ENCODE measurements at regions not wholly inside any gene's neighbourhood (a gene's known extent, or its start where the extent isn't known, plus 50 kb on each side); places are given as distances from the start of the nearest gene placed in this dataset.
"Not testable (repeated sequence)": the region's sequence is repeated elsewhere in the genome, so short reads cannot be mapped to it uniquely, and the experiment has no call there.

- Histone ChIP-seq H3K4me3 (ENCODE audit: low read depth, low read length, poor library complexity, severe bottlenecking) (no peak overlapping the region), H3K79me2 (ENCODE audit: insufficient read depth, low read length) (no peaks in the 10 kb centered on the region), H3K4me2 (ENCODE audit: low read length) (no peak overlapping the region), H3F3A (ENCODE audit: insufficient read depth, low read length) (no peaks in the 10 kb centered on the region), H3K27ac (ENCODE audit: low read depth, low read length, poor library complexity, severe bottlenecking) (no peak overlapping the region), H3K4me1 (ENCODE audit: insufficient read depth, low read length, severe bottlenecking) (no peaks in the 10 kb centered on the region), H3K9me2 (ENCODE audit: low read depth, low read length) (no peaks in the 10 kb centered on the region), H3K9ac (ENCODE audit: low read length) (no peak overlapping the region), H4K20me1 (ENCODE audit: insufficient read depth, low read length) (no peaks in the 10 kb centered on the region), H3K27me3 (ENCODE audit: insufficient read depth, low read length) (no peaks in the 10 kb centered on the region), H2AFZ (ENCODE audit: low read length) (no peak overlapping the region), H3K9me3 (ENCODE audit: low read length) (no peaks in the 10 kb centered on the region), H3K36me3 (ENCODE audit: insufficient read depth, low read length) (no peaks in the 10 kb centered on the region)
- TF ChIP-seq CTCF (IDR thresholded peaks at IDR 0.05; ENCODE audit: low read length) (no peak), EZH2 (IDR thresholded peaks at IDR 0.05; ENCODE audit: borderline replicate concordance, low read length) (no peak)
These were observed 1421.7 kb downstream of the GRIK2 start for GRCh38 chr6:102815207-102815606.

- Histone ChIP-seq H3F3A (ENCODE audit: insufficient read depth, low read length) (no peaks in the 10 kb centered on the region), H3K9me2 (ENCODE audit: low read depth, low read length) (no peaks in the 10 kb centered on the region), H4K20me1 (ENCODE audit: insufficient read depth, low read length) (no peaks in the 10 kb centered on the region), H3K79me2 (ENCODE audit: insufficient read depth, low read length) (no peaks in the 10 kb centered on the region), H2AFZ (ENCODE audit: low read length) (no peak overlapping the region), H3K4me1 (ENCODE audit: insufficient read depth, low read length, severe bottlenecking) (no peaks in the 10 kb centered on the region), H3K4me2 (ENCODE audit: low read length) (no peak overlapping the region), H3K27me3 (ENCODE audit: insufficient read depth, low read length) (no peaks in the 10 kb centered on the region), H3K4me3 (ENCODE audit: low read depth, low read length, poor library complexity, severe bottlenecking) (no peak overlapping the region), H3K27ac (ENCODE audit: low read depth, low read length, poor library complexity, severe bottlenecking) (no peak overlapping the region), H3K9ac (ENCODE audit: low read length) (no peak overlapping the region), H3K9me3 (ENCODE audit: low read length) (no peaks in the 10 kb centered on the region), H3K36me3 (ENCODE audit: insufficient read depth, low read length) (no peaks in the 10 kb centered on the region)
- TF ChIP-seq EZH2 (IDR thresholded peaks at IDR 0.05; ENCODE audit: borderline replicate concordance, low read length) (no peak), CTCF (IDR thresholded peaks at IDR 0.05; ENCODE audit: low read length) (no peak)
These were observed 1420.2 kb downstream of the GRIK2 start for GRCh38 chr6:102813489-102814275.

- TF ChIP-seq CTCF (IDR thresholded peaks at IDR 0.05; ENCODE audit: low read length), result no peak
- TF ChIP-seq EZH2 (IDR thresholded peaks at IDR 0.05; ENCODE audit: borderline replicate concordance, low read length), result no peak
- H2AFZ ChIP-seq (ENCODE audit: low read length), result no peak overlapping the region
- H3K79me2 ChIP-seq (ENCODE audit: insufficient read depth, low read length), result no peaks in the 10 kb centered on the region
These were observed 1418.7 kb downstream of the GRIK2 start for GRCh38 chr6:102812242-102812641.

GRCh38 chr6:102808944-102809505, 1415.5 kb downstream of the GRIK2 start:
- not testable (repeated sequence) for H2AFZ ChIP-seq (ENCODE audit: low read length); H3K4me3 ChIP-seq (ENCODE audit: low read depth, low read length, poor library complexity, severe bottlenecking); H3K9ac ChIP-seq (ENCODE audit: low read length); H3K27me3 ChIP-seq (ENCODE audit: insufficient read depth, low read length); H3K36me3 ChIP-seq (ENCODE audit: insufficient read depth, low read length); H3K4me1 ChIP-seq (ENCODE audit: insufficient read depth, low read length, severe bottlenecking); H3K27ac ChIP-seq (ENCODE audit: low read depth, low read length, poor library complexity, severe bottlenecking); H3K4me2 ChIP-seq (ENCODE audit: low read length); H3F3A ChIP-seq (ENCODE audit: insufficient read depth, low read length); H3K9me2 ChIP-seq (ENCODE audit: low read depth, low read length); H3K79me2 ChIP-seq (ENCODE audit: insufficient read depth, low read length); H3K9me3 ChIP-seq (ENCODE audit: low read length); H4K20me1 ChIP-seq (ENCODE audit: insufficient read depth, low read length)

More at GRCh38 chr6:102812242-102812641, 1418.7 kb downstream of the GRIK2 start:
- H4K20me1 ChIP-seq (ENCODE audit: insufficient read depth, low read length), result no peaks in the 10 kb centered on the region
- H3F3A ChIP-seq (ENCODE audit: insufficient read depth, low read length), result no peaks in the 10 kb centered on the region
- H3K27ac ChIP-seq (ENCODE audit: low read depth, low read length, poor library complexity, severe bottlenecking), result no peak overlapping the region
- H3K9ac ChIP-seq (ENCODE audit: low read length), result no peak overlapping the region
- no peaks in the 10 kb centered on the region for H3K9me2 ChIP-seq (ENCODE audit: low read depth, low read length)
- no peak overlapping the region for H3K4me2 ChIP-seq (ENCODE audit: low read length)
- no peak overlapping the region for H3K4me3 ChIP-seq (ENCODE audit: low read depth, low read length, poor library complexity, severe bottlenecking)
- no peaks in the 10 kb centered on the region for H3K36me3 ChIP-seq (ENCODE audit: insufficient read depth, low read length)
- H3K4me1 ChIP-seq (ENCODE audit: insufficient read depth, low read length, severe bottlenecking), result no peaks in the 10 kb centered on the region
- no peaks in the 10 kb centered on the region for H3K9me3 ChIP-seq (ENCODE audit: low read length)
- no peaks in the 10 kb centered on the region for H3K27me3 ChIP-seq (ENCODE audit: insufficient read depth, low read length)

Measured in OCI-LY1 (cell line).